IPS-NIHi7 (cell line): ENCODE measurements at regions not wholly inside any gene's neighbourhood (a gene's known extent, or its start where the extent isn't known, plus 50 kb on each side); places are given as distances from the start of the nearest gene placed in this dataset.
"Not testable (repeated sequence)": the region's sequence is repeated elsewhere in the genome, so short reads cannot be mapped to it uniquely, and the experiment has no call there.

ENCODE experiments used
- DNase-seq: peaks from one replicate; pipeline ENCODE4 v3.0.0; 2012; ENCODE audit warnings: mixed read lengths; ENCODE audit errors: extremely low spot score

DNA sequence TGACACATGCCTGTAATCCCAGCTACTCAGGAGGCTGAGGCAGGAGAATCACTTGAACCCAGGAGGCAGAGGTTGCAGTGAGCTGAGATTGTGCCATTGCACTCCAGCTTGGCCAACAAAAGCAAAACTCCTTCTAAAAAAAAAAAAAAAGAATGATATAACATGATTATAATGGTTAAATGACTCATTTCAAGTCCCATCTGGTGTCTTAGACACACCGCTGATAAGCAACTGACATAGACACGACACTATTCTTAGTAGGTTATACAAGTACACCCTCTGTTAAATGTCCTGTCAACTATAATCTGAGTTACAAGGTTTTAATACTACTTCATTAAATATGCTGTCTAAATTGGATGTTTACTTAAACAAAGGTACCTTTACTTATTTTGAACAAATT, 405.3 kb upstream of the CLINT1 start:
- no peak for DNase-seq

DNA sequence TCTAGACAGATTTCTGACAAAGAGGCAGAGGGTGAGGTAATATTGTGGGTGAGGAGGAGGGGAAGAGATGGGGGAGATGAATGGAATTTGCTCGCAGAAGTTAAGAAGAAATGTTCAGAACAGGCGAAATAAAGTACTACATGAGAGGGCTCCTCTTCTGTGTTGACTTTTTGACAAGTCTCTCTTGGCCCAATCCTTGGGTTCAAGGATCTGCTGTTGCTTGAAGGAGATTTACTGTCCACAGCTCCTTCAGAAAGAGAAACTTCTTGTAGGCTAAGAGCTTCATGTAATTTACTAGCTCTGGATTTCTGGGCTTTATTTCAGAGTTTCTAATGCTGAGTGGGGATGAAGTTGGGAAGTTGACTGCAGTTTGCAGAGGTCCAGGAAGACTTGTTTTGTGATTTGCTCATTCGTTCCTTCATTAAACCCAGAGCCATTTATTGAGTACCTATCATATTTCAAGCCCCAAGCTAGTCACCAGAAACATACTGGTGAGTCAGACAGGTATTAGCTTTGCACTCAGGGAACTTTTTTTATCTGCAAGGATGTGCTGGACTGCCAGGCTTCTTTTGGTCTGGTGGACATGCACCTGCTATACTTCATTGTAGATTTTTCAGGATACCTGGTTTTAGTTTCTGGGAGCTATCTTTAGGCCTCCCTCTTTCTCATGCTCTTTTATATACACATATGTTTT, 402.9 kb upstream of the CLINT1 start:
- no peak for DNase-seq

DNA sequence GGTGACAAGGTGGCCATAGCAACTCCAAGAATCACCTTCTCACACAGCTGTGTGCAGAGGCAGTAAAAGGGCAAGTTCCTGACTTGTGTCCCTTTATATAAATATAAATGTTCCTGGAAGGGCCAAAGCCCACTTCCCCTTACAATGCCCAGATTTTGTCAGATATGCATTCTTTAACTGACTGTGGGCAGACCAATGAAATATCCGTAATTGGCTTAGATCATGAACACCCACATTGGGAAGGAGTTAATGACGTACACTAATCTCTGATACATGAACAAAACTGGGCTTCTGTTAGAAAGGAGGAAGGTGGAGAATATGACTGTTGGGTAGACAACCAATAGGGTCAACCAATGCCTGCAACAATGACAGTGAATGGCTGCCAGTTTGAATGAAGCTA, 397.2 kb upstream of the CLINT1 start:
- no peak for DNase-seq

DNA sequence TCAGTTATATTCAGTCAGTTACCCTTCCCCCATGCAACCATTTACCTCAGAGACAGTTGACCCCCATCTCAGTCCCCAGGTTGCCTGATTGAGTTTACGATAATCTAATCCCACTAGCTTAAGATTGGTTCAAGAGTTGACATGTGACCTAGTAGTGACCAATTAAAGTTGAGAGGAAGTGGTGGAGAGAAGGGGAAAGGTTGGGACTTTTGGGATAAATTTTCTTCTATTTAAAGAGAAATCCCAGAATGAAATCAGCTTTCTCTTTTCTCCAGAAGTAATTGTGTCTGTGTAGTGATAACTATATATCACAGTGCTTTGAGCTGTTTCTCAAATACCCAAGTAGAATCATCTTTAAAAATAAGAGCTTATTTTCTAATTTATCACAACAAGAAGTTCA, 396.7 kb upstream of the CLINT1 start:
- no peak for DNase-seq

DNA sequence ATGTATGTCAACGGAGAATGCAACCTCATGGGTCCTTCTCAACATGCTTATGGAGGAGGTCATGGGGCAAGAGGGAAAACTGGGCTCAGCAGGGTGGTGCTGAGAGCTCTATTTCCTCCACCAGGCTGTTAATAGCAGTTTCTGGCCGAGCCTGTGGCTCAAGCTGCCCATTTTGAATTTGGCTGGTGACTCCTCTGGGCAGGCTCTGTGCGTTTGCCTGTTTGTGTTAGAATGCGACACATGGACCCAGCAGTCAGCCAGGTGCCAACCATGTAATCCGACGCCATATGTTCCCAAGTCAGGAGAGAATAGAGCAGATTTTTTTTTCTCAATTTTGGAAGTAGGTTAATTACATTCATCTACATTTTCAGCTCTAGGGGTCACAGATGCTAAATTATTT, 387.7 kb upstream of the CLINT1 start:
- no peak for DNase-seq

DNA sequence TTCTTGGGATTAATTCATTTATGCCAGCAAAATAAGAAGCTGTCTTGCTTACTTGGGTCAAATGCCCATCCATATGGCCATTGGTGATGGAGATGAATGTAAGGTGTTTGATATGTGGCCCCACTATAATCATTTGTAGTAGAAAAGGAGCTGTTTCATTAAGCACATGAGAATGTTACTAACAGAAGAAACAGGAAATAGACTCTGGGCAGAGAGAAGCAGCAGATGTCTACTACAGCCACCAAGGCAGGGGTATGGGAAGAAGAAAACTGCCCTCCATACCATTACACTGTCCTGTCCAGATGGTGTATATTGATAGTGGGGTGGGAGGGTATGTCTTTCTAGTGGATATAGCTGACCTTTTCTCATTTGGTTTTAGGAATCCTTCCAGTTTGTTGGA, 386.6 kb upstream of the CLINT1 start:
- DNase-seq: no peak

DNA sequence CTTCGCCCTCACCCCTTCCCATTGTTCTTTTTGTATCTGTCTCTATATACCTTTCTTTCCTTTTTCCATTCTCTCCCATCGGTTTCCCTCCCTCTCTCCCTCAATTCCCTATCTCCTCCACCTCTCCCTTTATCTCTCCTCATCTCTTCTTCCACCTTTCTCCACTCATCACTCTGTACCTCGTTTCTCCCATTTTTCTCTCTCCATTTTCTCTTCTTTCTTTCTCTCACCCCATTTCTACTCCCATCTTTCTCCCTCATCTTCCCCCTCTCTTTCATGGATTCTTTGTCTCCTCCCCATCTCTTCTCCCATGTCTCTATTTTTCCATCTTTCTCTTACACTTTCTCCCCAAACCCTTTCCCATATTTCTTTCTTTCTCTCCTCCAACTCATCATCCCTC, 385.9 kb upstream of the CLINT1 start:
- no peak for DNase-seq

DNA sequence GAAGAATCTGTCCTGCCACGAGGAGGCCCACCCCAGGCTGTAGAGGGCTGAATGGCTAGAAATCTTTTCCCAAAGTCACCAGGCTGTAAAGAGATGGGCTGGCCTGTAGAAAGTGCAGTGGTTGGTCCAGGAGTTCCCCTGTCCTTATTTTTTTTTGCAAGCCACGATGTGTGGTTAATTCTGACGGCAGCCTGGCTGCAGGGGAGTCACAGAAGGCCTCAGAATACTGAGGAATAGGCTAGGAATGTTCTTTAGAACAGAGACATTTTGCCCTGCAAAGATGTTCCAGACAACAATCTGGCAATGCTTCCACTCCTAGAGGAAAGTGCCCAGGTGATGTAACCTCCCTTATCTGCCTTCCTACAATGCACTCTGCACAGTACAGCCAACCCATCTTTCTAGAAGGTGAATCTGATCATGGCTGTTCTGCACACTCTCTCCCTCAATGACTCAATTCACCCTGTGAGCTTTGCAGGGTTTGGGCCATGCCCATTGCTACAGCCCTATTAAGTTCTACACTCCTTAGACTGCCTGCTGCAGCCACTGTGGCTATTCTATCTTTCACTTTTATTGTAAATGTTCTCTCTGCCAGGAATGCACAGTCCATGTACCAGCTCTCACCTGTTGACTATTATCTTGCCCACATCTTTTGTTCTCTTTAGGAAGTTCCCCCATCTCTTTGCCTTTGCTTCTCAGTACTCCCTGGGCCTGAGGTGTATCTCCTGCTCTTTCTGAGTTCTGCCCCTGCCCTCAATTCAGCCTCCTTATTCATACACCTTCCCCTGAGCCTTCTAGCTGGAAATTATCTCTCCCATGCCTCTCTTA, 377.8 kb upstream of the CLINT1 start:
- no peak for DNase-seq

DNA sequence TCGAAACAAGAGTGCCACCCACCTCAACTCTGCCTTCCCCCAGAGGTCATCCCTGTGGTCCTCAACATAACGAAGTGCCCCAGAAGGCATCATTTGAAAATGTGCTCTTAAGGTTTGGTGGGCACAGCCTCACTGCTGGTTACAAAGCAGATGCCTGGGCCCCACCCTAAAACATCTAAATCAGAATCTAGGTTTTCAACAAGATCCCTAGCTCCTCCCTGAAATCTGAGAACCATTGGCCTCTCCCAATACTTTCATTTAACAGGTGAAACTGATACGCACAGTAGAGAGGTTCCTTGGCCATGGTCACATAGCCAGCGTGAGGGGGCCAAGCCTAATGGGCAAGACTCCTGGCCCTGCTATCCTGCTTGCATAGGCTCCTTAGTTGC, 376.2 kb upstream of the CLINT1 start:
- no peak for DNase-seq

DNA sequence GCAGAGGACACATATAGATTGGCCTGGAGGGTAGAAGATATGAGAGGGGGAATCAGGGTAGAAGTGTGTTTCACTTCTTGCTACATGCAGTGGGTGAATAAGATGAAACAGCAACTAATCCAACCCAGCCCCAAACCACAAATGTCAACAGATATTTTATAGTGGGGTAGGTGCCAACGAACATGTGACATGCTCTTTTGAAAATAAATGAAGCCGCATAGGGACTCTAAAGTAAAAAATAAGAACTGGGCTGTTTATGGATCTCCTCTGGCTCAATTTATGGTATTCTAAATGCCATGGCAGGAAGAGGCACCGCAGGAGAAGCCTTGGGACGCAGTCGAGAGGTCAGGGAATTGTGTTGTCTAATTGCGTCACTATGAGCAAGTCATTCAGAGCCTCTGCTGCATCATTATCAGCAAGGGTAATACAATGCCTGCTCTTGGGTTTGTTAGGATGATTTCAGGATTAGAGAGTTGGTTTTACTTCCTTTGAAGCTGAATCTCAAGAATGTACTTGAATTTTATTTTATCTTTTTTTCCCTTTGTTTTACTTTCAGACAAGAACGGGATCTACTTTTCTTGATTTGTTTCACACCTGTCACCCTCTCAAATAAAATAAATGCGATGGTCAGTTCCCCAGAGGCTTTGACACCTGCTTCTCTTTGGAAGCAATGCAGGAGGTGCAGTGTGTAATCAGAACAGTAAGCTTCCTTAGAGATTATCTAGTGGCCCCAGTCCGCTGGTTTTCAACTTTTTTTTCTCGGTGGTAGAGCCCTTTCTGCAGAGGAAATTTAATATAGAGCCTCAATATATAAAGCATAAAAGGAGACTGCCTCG, 375.6 kb upstream of the CLINT1 start:
- DNase-seq: no peak

DNA sequence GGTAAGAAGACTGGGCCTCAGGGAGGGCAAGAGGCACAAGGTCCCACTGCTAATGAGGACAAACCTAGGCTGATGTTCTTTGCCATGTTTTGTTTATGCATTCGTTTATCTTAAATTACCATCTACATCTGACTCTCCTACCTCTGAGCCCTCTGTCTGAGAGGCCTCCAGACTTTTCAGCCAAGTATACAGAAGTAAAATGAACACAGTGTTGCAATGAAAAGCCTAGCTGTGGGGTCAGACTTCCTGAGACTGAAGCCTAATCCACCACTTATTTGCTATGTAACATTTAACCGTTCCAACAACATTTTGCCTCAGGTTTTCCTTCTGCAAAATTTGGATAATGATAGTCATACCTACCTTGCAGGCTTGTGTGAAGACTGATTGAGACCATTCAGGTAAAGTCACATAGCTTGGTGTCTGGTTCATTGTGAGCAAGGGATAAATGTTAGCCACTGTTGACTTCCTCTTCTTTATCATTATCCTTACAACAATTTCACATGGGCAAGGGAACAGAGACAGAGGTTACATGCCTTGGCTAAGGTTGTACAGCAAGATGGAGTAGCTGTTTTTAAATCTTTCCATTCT, 374.9 kb upstream of the CLINT1 start:
- DNase-seq: no peak

DNA sequence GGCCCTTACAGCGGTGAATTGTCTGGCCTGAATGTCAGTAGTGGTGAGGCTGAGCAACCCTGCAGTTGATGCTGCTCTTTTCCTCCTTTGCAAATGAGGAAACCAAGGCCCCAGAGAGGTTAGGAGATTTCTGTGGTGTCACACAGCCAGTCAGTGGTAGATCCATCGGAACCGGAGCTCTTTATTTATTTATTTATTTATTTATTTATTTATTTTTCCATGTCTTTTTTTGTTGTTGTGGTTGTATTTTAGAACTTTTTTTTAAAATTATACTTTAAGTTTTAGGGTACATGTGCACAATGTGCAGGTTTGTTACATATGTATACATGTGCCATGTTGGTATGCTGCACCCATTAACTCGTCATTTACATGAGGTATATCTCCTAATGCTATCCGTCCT, 368.4 kb upstream of the CLINT1 start:
- DNase-seq: not testable (repeated sequence)

DNA sequence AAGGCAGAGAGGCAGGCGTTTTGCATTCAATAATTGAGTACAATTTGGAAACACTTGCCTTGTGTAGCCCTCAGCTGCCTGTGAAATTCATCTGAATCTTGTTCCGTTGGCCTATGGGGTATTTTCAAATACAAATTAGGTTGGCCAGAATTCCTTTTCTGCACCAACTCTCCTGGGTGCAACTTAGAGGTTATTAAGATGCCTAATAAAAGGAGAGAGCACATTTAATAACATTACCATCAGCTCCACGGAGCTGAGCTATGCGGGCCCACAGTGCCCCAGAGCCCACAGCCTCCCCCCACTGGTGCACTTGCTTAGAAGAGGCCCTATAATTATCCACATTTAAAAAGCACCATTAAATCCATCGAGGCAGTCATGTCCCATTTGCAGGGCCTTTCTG, 367.6 kb upstream of the CLINT1 start:
- DNase-seq: no peak

DNA sequence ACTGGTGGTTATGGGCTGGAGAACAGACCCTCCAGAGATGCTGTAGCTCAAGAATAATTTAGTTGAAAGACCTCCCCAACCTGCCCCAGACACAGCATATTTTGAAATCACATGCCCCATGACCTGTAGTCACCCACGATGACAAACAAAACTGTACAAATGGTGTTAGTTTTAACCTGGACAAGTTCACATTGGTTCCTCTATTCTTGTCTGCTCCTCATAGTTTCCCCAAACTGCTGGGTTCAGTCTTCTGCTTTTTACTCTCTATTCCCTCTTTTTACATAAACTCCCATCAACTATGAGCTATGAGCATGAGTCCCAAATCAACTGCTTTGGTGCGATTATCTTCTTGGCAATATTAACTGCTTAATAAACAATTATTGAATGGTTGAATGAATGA, 365.3 kb upstream of the CLINT1 start:
- DNase-seq: no peak

DNA sequence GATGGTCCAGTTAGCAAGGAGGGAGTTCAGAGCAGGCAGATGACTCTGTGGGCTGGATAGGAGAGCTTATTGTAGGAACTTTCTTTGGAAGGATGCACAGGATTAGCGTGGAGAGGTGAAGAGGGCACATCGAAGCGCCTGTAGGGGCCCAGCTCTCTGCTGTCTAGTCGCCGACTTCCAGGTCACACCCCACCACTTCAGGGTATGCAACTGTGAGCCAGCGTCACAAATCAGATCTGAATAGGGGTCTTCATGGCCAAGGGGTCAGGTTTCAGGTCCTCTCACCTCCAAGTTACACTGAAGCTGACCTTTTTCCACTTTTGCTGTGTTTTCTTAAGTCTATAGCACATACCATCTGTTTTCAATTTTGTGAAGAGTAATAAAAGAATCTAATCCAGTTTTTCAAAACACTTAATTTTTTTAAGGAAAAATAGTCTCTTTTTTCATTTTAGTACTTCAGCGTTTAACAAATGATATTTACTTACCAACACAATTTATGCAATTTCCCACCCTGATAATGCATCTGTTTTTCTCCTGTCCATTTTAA, 364.2 kb upstream of the CLINT1 start:
- DNase-seq: no peak

DNA sequence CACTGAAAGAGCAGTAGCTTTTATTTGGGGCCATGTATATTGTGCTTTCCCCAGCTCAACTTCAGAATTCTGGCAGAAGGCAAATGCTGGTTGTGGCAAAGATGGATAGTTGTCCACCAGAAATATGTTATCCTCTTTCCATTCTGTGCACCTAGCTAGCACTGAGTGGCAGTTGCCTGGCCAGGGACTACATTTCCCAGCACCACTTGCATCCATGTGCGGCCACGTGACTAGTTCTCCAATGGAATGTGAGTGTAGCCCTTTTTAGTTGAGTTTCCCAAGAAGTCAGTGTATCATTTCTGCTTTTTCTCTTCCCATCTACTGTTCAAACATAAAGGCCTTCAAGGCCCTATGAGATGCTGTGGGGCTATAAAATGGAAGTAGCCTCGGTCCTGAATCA, 354.0 kb upstream of the CLINT1 start:
- peak; percentile 67 for DNase-seq

DNA sequence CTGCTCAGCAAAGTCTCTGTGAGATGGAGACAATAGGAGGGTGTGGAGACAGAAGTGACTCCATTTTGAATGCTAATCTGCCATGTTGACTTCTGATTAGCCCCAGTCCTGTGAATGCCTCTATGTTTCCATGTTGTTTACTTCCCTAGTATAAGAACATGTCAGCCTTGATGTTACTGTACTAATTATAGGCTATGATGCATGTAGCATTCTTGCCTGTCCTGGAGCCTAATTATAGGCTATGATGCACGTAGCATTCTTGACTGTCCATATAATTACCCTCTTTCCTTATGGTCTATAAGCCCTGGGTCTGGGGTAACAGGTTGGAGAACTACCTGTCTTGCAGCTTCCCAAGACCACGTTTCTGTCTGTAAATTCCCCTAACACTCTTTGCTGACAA, 353.3 kb upstream of the CLINT1 start:
- DNase-seq: no peak

DNA sequence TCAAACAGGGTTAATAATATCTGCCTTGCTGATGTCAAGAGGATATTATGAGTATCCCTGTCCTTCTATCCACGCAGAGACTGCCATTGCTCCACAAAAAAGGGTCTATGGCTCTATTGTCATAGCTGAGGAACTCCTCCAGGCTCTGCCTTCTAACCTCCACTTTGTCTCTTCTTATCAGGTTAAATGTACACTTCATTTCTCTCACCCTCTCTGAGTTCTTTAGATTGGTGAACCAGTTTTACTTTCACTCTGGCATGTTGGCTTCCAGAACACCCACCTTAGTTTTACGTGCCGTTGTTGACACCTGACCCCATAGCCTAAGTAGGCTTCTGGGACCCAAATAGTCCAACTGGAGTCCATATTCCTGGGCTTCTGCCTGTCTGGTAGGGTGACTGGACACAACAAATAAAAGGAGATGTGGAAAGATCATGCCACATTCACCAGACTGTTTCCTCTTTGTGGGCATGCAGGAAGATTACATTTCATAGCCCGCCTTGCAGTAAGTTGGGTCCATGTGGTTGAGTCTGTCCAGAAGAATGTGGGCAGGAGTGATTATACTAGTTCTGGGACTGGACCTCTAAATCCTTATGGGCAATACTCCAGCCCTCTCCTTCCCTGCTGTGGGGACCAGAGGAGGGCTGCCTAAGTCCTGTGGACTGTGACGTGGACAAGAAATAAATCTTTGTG, 350.4 kb upstream of the CLINT1 start:
- no peak for DNase-seq

DNA sequence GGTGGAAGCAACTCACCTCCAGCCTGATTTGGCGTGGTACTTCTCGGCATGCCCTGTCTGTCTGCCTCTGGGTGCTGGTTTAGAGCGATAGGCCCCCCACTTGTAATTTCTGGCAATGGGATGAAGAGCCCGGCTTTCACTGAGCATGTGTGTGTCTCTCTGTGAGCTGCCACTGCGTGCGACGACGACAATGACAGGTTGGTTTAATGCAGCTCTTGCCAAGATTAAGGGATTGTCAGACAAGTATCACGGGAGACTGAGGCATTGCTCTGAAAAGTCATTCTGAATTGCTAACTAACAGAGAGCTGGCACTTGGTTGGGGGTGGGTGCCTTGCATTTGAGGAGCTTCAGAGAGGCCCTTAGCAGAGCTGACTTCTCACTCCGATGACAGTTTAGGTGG, 348.8 kb upstream of the CLINT1 start:
- DNase-seq: no peak

DNA sequence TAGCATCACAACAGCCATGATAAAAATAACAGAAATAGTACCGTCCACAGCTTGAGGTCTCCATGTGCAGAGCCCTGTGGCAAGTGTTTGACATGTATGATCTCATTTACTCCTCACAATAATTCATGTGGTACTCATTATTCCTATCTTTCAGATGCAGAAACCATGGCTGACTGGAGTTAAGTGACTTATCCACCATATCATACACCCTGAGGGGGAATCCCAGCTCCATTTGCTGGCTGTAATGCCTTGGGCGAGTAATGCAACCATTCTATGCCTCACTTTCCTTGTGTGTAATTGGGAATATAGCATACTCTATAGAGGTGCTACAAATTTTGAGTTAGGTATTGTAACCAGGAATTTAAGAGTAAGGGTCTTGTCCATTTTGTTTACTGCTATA, 347.0 kb upstream of the CLINT1 start:
- no peak for DNase-seq

DNA sequence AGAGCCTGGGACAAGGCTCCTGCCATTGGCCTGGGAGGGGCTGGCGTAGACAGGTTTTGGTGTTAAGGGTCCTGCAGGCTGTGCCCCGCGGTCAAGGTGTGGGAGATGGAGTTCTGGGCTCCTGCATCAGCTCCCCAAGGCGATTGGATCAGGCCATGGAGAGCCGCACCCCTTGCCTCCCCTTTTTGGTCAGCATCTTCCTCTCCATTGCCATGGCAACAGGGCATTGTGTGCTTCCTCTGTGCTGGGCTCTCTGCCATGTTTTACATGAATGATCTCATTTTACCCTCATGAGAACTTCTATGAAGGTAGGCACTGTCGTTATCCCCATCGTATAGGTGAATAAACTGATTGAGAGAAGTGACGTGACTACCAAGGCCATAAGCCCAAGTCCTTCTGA, 344.3 kb upstream of the CLINT1 start:
- no peak for DNase-seq
